Ascending aorta (tissue), 2 donors: ENCODE measurements at regions not wholly inside any gene's neighbourhood (a gene's known extent, or its start where the extent isn't known, plus 50 kb on each side); places are given as distances from the start of the nearest gene placed in this dataset.

Experiments
- DNase-seq, 2 donors: peaks; one replicate each; pipeline ENCODE4 v3.0.0-alpha.2; 2019; ENCODE audit warnings: low spot score in 2 of 2
- H3K27ac ChIP-seq, 2 donors: fragments of 200-600 bp; sonication (generic); one replicate each; pipeline ENCODE4 v1.5.1; 2016 to 2017; ENCODE audit warnings: mild to moderate bottlenecking in 1 of 2
- H3K27me3 ChIP-seq: fragments of 200-600 bp; sonication (generic); one replicate; pipeline ENCODE4 v1.5.1; 2017
- H3K36me3 ChIP-seq, 2 donors: fragments of 200-600 bp; sonication (generic); one replicate each; pipeline ENCODE4 v1.5.1; 2016
- H3K4me1 ChIP-seq, 2 donors: fragments of 200-600 bp; sonication (generic); one replicate each; pipeline ENCODE4 v1.5.1; 2016 to 2017; ENCODE audit warnings: mild to moderate bottlenecking in 1 of 2
- H3K4me3 ChIP-seq, 2 donors: fragments of 200-600 bp; sonication (generic); one replicate each; pipeline ENCODE4 v1.5.1; 2016 to 2017; ENCODE audit warnings: mild to moderate bottlenecking in 1 of 2
- H3K9me3 ChIP-seq, 2 donors: fragments of 200-600 bp; sonication (generic); one replicate each; pipeline ENCODE4 v1.5.1; 2016
- intact Hi-C: fragments of 100-400 bp; cut with DNase I; formaldehyde crosslinking; loops from one replicate; pipeline ENCODE4 v1.15.1; 2023
- TF ChIP-seq, protein P1 (sequence below), 3 experiments: fragments of 200-600 bp in 2 of 3; fragments of 450-650 bp in 1 of 3; sonication (generic) in 2 of 3; IDR thresholded peaks; one replicate each; pipeline ENCODE4 v1.5.1; 2016 to 2019; ENCODE audit warnings: antibody characterized with exemption in 3 of 3, mild to moderate bottlenecking in 1 of 3, moderate library complexity in 1 of 3

DNA sequence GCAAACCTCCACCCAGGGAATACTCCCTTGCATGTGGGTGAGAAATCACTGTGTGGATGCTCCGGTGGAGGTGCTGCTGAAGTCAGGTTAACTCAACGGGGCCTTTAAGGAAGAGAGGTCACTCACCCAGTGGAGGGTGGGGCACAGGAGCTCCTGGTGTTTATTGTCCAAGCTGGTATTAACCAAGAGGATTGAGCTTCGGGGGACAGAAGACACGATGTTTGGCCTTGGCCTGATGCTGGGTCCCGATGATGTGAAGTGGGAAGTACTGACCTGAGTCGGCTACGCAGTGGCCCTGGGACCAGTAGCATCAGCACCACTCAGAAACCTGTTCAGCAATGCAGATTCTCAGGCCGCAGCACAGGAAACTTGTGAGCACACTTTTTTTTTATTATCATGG, 85.7 kb upstream of the WASF3 start:
- TF ChIP-seq, protein P1, sequence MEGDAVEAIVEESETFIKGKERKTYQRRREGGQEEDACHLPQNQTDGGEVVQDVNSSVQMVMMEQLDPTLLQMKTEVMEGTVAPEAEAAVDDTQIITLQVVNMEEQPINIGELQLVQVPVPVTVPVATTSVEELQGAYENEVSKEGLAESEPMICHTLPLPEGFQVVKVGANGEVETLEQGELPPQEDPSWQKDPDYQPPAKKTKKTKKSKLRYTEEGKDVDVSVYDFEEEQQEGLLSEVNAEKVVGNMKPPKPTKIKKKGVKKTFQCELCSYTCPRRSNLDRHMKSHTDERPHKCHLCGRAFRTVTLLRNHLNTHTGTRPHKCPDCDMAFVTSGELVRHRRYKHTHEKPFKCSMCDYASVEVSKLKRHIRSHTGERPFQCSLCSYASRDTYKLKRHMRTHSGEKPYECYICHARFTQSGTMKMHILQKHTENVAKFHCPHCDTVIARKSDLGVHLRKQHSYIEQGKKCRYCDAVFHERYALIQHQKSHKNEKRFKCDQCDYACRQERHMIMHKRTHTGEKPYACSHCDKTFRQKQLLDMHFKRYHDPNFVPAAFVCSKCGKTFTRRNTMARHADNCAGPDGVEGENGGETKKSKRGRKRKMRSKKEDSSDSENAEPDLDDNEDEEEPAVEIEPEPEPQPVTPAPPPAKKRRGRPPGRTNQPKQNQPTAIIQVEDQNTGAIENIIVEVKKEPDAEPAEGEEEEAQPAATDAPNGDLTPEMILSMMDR (IDR thresholded peaks at IDR 0.05) = no peak
- intact Hi-C loops = no loop called here
- Histone ChIP-seq H3K4me3 (no peak overlapping the region), H3K36me3 (no peaks in the 10 kb centered on the region), H3K4me1 (no peaks in the 10 kb centered on the region), H3K27me3 (no peaks in the 10 kb centered on the region), H3K9me3 (no peaks in the 10 kb centered on the region), H3K27ac (no peak overlapping the region)
- no peak for DNase-seq

DNA sequence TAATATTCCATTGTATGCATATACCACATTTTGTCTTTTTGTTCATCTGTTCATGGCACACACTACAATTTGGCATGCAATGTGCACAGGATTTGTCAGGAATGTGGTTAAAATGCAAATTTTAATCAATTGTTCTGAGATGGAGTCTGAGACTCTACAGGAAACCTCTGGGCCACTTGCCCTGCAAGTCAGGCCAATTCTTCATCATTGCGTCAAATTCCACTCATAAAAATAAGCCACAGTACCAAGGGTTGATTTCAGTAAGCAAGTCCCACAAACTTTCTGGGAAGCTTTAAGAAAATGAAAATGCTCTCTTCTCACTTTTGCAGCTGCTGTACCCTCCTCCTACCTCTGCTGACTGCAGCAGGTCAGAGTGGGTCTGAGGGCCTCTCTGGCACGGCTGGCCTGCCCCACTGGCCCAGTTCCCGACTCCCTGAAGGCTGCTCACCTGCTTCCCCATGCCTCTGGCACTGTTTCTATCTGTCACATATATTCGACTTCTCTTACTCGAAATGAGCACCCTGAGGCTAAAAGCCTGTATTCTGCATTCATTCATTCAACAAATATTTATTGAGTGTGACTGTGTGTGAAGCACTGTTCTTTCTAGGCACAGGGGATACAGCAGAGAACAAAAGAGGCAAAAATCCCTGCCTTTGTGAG, 83.8 kb upstream of the WASF3 start:
- Histone ChIP-seq H3K27ac (no peak overlapping the region), H3K9me3 (no peaks in the 10 kb centered on the region), H3K27me3 (no peaks in the 10 kb centered on the region), H3K4me3 (no peak overlapping the region), H3K4me1 (no peaks in the 10 kb centered on the region), H3K36me3 (no peaks in the 10 kb centered on the region)
- TF ChIP-seq, protein P1 (IDR thresholded peaks at IDR 0.05) = no peak
- intact Hi-C loops = no loop called here
- no peak for DNase-seq

DNA sequence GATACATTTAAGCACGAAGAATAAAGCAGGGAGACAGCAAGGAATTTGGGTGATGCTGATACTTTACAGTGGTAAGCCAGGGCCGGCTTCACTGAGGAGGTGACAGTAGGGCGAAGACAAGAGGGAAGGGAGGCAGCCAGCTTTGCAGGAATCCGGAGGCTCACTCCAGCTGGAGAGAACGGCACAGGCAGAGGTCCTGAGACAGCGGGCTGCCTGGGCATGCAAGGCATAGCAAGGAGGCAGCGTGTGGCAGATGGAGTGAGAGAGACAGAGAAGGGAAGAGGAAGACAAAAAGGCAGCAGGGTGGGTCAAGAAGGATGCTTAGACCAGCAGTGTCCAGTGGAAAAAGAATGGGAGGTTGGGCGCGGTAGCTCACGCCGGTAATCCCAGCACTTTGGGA, 83.2 kb upstream of the WASF3 start:
- Histone ChIP-seq H3K9me3 (no peaks in the 10 kb centered on the region), H3K27me3 (no peaks in the 10 kb centered on the region), H3K4me3 (no peak overlapping the region), H3K4me1 (no peaks in the 10 kb centered on the region), H3K36me3 (no peaks in the 10 kb centered on the region), H3K27ac (no peak overlapping the region)
- no peak for DNase-seq
- TF ChIP-seq, protein P1 (IDR thresholded peaks at IDR 0.05) = no peak
- intact Hi-C loops = no loop called here

DNA sequence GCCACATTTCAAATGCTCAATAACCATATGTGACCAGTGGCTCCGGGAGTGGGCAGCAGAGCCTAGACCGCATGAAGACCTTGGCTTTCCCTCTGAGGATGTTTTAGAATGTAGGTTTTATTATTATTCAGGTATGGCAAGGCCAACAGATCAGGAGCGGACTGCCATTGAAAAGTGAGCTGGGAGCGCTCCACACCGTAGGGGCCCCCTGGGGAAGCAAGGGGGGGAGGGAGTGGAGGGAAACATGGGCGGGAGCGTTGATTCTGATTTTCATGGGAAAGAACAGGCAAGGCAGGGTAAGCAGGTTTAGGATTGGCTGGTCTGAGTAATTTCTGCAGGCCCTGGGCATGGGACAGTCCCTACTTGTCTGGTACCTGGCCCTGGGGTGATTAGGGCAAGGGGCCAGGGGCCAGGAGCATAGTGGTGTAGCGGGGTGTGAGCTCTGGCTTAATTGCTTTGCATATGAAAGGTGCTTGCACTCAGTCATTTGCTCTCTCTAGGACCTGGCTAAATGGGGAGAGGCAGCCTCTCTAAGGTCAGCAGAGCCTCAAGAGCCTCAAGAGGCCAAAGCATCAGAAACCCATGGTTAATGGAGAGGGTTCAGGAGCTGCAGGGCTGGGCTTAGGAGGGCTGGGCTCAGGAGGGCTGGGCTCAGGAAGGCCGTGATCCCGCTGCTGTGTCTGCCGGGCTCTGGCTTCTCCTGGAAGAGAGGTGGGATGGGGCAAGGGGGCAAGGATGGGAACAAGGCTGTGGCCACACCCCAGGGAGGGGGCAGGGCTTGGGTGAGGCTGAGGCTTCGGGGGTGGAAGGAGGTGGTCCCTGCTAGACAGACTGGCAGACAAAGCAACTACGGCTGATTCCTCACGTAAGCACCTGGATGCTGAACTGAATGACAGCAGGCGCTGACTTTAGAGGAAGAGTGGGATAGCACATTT, 82.0 kb upstream of the WASF3 start:
- no peak for DNase-seq
- Histone ChIP-seq H3K9me3 (no peaks in the 10 kb centered on the region), H3K4me1 (no peaks in the 10 kb centered on the region), H3K27ac (no peak overlapping the region), H3K4me3 (no peak overlapping the region), H3K27me3 (no peaks in the 10 kb centered on the region), H3K36me3 (no peaks in the 10 kb centered on the region)
- TF ChIP-seq, protein P1 (IDR thresholded peaks at IDR 0.05) = no peak
- intact Hi-C loops = no loop called here

DNA sequence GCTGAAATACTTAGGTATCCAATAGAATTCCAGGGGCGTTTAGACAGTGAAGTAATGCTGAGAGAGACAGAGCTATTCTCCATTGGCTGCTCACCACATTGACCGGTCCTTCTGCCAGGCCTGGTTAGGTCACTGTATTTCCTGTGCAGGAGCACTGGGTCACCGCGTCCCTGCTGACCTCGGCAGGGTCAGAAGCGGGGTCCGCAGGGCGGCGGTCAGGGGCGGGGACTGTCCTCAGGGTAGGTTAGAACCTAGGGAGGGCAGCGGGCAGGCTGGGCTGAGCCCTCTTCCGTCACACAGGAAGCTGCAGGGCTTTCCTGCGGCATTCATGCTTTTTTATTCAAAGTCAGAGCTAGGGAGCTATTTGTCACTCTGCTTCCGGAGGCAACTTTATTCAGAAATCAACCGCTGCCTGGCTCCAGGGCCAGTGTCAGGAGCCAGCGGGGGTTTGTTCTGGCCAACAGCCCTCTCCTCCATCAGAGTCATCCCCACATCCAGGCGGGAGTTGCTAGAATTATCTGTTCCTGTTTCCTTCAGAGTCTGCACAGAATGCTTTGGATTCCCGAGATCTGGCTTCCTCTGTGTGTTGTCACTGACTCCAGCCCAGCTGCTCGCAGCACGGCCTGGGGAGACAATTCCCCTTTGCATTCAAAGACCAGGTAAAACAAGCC, 81.2 kb upstream of the WASF3 start:
- H3K27me3 ChIP-seq = no peaks in the 10 kb centered on the region
- no peak for DNase-seq
- no peaks in the 10 kb centered on the region for H3K36me3 ChIP-seq
- H3K27ac ChIP-seq = no peak overlapping the region
- TF ChIP-seq, protein P1 (IDR thresholded peaks at IDR 0.05) = no peak
- no peak overlapping the region for H3K4me3 ChIP-seq
- H3K9me3 ChIP-seq = no peaks in the 10 kb centered on the region
- intact Hi-C loops = no loop called here
- no peaks in the 10 kb centered on the region for H3K4me1 ChIP-seq
